Spleen (tissue), 7 donors: ENCODE measurements at regions not wholly inside any gene's neighbourhood (a gene's known extent, or its start where the extent isn't known, plus 50 kb on each side); places are given as distances from the start of the nearest gene placed in this dataset.

ENCODE experiments used
- POLR2A ChIP-seq, 3 donors: fragments of 450-650 bp; IDR thresholded peaks; one replicate each; pipeline ENCODE4 v1.5.1; 2017; ENCODE audit warnings: antibody characterized with exemption in 3 of 3, mild to moderate bottlenecking in 1 of 3
- TF ChIP-seq, protein P1 (sequence below), 11 experiments: fragments of 200-600 bp in 7 of 11; fragments of 450-650 bp in 4 of 11; sonication (generic) in 4 of 11; IDR thresholded peaks in 8 of 11; conservative IDR thresholded peaks in 3 of 11; 1 replicate in 7 of 11; 2 replicates in 4 of 11; pipeline versions ENCODE4 v1.4.0 to v1.8.0; 2016 to 2021; ENCODE audit warnings: antibody characterized with exemption in 11 of 11, inconsistent platforms in 4 of 11, mild to moderate bottlenecking in 1 of 11
- donor health status: DM: no; HTN: no; CAD: no; lungs with moderate emphysema.
- donor health status: DM: no; HTN: no; CAD: no.
- donor health status: DM: no; HTN: no; CAD: no.

DNA sequence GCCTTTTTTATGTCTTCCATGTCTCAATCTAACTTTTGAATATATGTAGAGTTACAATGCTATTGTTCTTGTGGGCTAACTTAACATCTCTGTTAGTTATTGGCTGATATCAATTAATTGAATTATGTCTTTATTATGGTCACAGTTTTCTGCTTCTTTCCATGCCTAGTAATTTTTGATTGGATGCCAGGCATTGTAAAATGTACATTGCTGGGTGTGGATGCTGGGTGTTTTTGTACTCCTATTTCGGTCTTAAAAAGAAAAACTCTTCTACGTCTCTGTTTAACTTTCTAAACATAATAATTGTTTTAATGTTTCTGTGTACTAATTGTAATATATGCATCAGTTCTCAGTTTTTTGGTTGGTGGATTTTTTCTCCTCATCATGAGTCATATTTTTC, 296.1 kb upstream of the PRICKLE1 start:
- TF ChIP-seq POLR2A (IDR thresholded peaks at IDR 0.05) = no peak
- TF ChIP-seq, protein P1, sequence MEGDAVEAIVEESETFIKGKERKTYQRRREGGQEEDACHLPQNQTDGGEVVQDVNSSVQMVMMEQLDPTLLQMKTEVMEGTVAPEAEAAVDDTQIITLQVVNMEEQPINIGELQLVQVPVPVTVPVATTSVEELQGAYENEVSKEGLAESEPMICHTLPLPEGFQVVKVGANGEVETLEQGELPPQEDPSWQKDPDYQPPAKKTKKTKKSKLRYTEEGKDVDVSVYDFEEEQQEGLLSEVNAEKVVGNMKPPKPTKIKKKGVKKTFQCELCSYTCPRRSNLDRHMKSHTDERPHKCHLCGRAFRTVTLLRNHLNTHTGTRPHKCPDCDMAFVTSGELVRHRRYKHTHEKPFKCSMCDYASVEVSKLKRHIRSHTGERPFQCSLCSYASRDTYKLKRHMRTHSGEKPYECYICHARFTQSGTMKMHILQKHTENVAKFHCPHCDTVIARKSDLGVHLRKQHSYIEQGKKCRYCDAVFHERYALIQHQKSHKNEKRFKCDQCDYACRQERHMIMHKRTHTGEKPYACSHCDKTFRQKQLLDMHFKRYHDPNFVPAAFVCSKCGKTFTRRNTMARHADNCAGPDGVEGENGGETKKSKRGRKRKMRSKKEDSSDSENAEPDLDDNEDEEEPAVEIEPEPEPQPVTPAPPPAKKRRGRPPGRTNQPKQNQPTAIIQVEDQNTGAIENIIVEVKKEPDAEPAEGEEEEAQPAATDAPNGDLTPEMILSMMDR (IDR thresholded peaks at IDR 0.05 in 8 of 11, conservative IDR thresholded peaks at IDR 0.05 in 3 of 11) = no peak
